HUDEP-2 (cell line): ENCODE measurements at regions not wholly inside any gene's neighbourhood (a gene's known extent, or its start where the extent isn't known, plus 50 kb on each side); places are given as distances from the start of the nearest gene placed in this dataset.
"Not testable (repeated sequence)": the region's sequence is repeated elsewhere in the genome, so short reads cannot be mapped to it uniquely, and the experiment has no call there.

Experiments
- DNase-seq, 76 experiments: peaks; one replicate each; lab custom pipeline; 2025; ENCODE audit not compliant: unreplicated experiment in 76 of 76; lab: John Stamatoyannopoulos, UW

DNA sequence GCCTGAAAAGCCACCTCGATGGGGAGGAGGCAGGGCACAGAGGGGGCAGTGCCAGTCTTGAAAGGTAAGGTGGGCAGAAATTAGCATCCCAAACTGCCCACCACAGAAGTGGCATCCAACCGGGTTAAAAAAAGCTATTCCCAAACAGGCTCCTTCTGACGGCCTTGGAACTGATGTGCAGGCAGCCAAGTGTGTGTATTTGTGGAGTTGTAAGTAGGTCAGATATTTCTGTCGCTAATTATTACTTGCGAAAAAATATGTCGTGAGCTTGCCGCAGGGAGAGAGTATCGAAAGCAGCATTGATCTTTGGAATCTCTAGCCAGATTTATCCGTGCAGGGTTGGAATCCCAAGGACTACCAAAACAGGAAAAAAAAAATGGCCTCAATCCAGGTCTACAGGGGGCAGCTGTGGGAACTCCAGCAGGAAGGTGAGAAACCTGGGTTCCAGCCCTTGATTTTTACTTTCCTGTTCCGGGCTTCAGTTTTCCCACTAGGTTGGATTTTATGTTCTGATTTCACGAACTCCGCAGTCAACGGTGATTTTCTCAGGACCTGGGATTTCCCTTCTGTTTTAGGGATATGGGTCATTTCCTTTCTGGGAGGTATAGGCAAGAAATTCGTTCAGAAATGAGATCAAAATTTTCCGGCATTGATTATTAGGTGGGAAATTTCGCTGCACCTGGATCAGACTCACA lies 200.8 kb downstream of the RGS3 start:
- DNase-seq, result no peak

DNA sequence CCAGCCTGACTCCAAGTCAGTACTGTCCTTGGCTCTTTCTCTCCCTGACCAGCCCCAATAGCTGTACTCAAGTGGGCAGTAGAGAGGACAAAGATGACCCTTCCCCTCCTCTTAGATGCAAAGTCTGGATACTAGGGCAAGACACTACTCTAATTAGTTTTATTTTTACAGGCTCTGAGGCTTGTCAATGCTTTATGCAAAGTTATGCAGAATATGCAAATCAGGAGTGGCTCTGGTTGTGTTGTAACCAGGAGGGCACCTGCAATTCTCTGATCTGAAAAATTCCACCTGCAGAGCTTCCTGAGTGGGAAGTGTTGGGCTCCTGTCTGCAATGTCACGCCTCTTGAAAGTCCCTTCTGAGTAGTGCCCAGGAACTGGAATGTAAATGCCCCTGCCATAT lies 201.5 kb downstream of the RGS3 start:
- DNase-seq, result no peak

DNA sequence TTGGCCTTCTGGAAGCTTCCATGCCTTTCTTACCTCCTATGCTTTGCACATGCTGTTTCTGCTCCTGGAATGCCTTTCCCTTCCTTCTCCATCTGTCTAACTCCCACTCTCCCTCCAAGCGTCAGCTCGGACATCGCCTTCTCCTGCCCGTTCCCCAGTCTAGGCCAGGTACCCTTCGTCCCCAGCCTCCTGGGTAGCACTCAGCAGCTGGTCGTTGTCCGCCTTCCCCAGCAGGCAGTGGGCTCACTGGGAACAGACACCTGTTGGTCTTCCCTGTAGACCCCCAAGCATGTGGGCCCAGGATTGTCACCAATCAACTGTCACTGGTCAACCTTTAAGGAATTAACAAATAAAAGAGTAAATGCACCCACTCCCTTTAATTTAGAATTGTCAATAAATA lies 202.2 kb downstream of the RGS3 start:
- no peak for DNase-seq

DNA sequence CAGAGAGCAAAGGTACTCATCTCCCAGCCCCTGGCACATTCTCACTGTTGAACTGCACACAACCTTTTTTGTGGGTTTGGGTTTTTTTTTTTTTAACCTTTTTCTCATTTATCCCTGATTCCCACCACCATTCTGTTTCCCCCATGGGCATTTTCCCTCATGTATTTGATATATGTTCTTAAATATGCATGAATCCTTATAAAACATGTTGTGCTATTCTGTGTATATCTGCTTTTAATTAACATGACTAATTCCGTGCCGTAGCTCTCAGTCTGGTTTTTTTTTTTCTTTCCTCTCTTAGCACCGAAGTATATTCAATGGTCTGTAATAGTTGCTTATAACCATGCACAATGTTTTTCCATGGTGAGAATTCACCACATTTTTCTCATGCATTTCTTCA lies 204.5 kb downstream of the RGS3 start:
- DNase-seq, result no peak

DNA sequence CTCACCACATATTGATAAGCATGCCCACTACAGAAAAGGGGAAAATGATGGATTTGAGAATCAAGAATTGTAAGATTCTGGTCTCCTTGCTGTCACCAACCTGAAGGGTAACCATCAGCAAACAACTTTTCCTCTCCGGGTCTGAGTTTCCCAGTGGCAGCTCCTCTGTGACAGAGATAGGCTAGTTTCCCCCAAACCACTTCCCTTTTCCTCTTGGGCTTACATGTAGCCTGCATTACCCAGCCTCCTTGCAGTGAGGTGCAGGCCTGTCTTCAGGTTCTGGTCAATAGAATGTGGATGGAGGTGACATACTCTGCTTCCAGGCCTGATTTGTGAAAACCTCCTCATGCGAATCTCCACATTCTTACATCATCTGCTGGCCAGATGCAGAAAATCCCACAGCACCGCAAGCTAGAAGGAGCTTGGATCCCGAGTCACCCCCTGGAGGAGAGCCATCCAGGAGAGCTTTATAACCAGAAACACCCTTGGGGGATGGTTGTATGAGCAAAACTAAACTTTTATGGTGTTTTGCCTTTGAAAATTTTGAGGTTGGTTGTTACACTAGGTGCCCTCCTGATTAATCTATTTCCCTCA lies 206.1 kb downstream of the RGS3 start:
- DNase-seq, result no peak

DNA sequence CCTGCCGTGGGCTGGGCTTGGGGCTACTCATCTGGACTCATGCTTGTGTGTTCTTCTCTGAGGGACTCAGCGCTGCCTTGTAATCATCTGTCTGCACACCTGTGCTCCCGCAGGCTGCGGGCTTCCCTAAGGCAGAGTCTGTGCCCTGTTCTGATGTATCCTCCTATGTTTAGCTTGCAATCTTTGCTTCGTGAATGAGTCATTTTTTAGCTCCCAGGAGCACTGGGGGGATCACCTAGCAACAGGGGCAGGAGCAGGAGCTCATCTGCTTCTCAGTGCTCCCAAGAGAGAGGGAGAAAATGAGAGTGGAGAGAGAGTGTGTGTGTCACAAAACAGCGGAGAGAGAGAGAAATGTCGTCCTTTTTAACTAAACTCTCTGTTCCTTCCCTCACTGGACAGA lies 202.4 kb upstream of the ZNF618 start:
- no peak for DNase-seq

DNA sequence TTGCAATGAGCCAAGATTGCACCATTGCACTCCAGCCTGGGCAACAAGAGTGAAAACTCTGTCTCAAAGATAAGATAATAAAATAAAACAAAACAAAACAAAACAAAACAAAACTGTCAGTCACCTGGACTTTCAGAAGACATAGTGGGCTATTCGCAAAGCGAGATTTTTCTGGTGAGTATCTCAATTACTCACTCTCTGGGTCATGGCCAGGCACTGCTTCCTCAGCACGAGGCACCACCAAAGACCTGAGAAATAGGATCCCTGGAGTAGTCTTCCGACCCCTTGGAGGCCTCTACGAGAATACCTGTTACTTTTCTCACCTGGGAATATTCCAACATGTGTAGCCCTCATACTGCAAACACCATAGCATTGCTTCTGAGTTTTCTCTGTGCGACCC lies 201.7 kb upstream of the ZNF618 start:
- DNase-seq, result no peak

DNA sequence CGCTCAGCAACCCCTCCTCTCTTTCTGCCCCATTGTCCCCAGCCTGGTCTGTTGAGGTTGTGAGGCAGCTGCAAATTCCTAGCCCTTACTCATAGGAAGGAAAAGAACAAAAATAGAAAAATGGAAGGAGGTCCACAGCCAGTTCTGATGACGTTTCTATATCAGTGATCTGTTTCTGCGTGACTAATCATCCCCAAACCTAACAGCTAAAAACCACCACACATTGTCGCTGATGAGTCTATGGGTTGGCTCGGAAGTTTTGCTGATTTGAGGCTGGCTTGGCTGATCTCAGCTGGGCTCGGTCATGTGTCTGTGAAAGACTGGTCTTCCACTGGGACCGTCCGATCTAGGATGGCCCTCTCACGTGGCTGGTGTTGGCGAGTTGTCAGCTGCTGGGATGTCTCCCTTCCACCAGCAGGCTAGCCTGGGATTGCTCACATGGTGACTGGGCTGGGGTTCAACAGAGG lies 200.6 kb upstream of the ZNF618 start:
- peak in 20 of 76 experiments; percentile 4 to 42 (median 18) for DNase-seq

DNA sequence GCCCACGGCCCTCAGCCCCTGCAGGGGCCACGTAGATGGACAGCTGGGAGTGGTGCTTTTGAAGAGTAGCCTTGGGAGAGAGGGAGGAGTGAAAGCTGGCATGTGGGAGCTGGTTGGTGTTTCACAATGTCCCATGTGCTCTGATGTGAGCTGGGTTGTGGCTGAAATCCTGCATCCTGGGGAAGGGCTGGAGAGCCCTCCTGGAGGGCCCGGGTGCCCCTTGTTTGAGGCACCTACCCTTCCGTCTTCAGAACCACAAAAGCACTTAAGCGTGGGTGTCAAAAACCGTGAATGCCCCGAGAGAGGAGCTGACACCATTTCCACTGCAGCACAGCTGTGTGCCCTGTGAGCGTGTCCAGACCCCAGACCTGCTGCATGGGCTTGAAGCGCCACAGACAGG lies 199.1 kb upstream of the ZNF618 start:
- no peak for DNase-seq

DNA sequence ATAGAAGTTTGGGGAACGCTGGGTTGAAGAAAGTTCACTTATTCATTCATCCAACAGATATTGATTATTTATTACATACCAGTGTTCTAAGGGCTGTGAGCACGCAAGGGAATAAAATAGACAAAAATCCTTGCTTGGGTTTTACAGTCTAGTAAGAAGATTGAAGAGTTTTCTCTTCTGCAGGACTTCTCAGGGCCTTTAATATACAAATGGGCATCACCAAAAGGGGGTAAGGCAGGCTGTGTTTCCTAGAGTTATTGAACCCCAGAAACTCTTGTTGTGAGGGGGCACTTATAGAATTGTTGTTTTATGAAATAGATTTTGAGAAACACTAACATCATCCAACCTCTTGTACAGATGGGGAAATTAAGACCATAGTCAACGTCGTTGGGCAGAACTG lies 198.5 kb upstream of the ZNF618 start:
- no peak for DNase-seq

DNA sequence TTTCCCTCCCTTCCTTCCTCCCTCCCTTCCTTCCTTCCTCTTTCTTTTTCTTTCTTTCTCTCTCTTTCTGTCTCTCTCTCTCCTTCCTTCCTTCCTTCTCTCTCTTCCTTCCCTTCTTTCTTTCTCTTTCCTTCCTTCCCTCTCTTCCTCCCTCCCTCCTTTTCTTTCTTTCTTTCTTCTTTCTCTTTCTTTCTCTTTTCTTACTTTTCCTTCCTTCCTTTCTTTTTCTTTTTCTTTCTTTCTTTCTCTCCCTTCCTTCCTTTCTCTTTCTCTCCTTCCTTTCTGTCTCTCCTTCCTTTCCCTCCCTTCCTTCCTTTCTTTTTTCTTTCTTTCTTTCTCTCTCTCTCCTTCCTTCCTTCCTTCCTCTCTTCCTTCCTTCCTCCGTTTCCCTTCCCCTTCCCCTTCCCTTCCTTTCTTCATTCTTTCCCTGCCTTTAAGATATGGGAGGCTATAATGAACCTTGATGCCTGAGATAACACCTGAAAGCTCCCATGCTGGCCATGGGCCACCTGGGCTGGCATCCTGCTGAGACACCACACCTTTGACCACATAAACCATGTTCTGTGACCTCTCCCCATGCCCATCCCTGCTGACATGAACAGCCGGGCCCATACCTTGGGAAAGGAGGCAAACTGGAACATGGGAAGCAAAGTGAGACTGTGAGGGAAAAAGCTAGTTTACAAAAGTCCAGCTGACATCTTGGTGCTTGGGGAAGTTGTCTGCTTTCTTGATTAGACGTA lies 197.8 kb upstream of the ZNF618 start:
- no peak for DNase-seq

DNA sequence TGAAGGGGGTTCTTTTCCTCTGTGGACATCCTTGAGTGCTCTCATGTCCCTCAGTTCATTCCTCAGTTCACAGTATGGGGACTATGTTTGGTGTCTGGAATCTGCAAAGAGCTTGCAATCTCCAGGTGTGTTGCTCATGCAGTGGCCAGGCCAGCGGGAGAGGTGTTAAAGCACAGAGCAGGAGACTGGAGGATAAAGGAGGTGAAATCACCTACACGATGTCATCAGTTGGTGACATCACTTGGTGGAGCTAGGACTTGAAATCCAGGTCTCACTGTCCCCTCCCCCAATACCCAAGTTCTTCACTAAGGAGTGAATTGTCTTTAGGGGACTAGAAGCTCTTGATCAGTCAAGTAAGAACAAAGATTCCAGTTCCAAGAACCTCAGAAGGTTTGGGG lies 197.3 kb upstream of the ZNF618 start:
- DNase-seq, result no peak

DNA sequence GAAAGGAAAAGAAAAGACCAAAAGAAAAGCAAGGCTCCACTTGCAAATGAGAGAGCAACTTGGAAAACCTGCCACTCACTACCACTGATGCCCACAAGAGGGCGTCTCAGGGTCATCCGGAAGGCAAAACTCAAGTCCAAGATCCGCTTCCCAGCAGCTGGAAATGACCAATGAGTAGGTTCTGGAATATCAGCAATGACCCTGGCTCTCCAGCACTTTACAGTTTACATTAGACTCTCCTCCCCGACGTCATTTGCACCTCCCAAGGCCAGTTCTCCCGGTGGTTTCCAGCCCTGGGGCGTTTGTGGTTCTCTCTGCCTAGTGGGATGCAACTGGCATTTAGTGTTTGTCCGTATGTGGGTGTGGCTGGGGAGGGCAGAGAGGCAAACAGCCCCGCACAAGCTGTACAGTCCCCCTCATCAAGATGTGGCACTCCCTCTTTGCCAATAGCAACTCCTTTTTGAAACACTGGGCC lies 193.8 kb upstream of the ZNF618 start:
- DNase-seq, result peak in 45 of 76 experiments; percentile 3 to 61 (median 23)

DNA sequence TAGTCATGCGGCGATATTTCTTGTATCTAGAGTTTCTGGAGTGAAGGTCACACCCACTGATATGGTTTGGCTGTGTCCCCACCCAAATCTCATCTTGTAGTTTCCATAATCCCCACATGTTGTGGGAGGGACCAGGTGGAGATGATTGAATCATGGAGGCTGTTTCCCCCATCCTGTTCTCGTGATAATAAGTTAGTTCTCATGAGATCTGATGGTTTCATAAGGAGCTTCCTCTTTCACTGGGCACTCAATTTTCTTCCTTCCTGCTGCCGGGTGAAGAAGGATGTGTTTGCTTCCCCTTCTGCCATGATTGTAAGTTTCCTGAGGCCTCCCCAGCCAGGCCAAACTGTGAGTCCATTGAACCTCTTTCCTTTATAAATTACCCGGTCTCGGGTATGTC lies 190.5 kb upstream of the ZNF618 start:
- DNase-seq, result not testable (repeated sequence)

DNA sequence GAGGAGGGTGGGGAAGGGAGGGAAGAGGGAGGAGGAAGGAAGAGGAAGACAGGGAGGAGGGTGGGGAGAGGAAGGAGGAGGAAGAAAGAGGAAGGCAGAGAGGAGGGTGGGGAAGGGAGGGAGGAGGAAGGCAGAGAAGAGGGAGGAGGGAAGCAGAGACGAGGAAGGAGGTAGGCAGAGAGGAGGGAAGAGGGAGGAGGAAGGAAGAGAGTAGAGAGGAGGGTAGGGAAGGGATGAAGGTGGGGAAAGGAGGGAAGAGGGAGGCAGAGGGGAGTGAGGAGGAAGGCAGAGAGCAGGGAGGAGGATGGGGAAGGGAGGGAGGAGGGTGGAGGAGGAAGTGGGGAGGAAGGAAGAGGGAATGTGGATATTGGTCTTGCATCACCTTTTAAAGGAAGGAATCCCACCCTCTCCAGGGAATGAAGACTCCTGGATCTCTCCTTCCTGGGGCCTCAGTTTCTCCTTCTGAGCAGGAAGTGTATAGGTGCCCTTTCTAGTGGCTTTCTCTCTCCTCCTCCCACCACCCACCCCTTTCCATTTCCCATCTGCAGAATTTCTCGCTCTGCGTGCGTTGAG lies 188.9 kb upstream of the ZNF618 start:
- no peak for DNase-seq

DNA sequence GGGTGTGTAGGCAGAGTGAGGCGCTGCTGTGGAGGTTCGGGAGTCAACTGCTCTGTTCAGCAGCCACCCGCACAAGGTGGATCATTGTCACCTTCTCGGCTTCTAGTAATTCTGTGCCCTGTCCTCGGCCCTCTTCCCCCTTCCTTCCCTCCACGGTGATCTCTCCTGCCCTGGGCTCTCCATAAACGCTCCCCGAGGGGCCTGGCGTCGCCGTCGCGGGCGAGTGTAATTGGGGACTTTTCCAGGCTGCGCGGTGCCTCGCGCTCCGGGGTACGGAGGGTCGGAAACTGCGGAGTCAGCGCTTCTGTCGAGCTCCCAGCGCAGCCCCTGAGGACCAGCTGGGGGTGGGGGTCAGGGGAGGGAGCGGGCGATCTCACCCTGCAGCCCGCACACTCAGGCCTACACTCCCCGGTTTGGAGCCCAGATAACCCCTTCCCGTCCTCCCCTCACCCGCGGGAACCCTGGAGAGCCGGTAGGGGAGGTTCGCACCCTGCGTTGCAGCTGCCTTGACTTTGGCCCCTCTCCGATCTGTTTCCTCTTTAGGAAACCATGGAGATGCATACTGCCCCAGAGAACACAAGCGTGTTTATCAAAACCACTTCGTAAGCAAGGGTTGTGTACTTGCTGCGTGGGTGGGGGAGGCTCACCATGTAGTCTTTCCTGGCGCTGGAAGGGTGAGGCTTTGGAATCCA lies 188.3 kb upstream of the ZNF618 start:
- no peak for DNase-seq

DNA sequence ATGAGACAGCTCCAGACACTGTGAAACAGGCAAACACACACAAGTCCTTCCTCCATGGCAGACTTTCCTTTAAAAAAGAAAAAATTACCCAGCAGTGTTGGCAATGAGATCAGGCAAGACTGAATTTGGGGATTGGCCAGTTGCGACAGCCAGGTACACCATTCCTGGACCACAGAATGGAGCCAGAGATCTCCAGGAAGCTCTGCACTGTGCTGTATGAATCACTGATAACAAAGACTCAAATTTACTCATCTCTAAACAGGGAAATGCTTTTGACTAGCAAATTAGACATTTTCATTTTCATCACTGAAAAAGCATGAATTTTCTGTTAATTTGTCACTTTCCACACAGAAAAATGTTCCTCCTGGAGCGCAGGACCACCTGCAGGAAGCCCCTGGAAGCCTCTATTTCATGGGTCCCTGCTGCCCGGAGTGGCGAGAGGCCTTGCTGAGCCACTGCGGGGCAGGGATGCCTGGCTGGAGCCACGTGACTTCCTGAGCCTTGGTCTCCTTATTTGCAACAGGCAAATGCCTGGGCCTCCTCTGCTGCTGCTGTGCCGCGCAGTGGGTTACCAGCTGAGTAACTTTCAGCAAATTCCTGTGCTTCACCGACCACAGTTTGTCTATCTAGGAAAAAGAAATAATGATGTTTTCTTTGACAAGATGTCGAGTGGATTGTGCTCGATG lies 185.9 kb upstream of the ZNF618 start:
- DNase-seq, result no peak

DNA sequence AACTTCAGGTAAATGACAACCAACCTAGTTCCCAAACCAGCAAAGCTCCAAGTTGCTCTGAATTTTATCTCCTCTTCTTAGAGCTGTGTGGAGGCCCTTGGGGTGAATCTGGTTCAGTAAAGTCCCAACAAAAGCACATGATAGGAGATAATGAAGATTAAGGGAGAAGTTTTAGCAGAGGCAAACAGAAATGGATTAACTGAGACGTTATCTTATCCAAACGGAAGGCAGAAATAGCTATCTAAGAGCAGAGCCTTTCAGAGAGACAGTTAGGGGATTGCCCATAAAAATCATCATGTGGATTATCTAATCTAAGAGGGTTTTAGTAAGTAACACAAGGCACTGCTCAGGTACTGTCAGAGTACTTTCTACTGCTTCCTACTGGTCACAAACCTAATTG lies 183.9 kb upstream of the ZNF618 start:
- peak in 12 of 76 experiments; percentile 1 to 45 (median 11) for DNase-seq

DNA sequence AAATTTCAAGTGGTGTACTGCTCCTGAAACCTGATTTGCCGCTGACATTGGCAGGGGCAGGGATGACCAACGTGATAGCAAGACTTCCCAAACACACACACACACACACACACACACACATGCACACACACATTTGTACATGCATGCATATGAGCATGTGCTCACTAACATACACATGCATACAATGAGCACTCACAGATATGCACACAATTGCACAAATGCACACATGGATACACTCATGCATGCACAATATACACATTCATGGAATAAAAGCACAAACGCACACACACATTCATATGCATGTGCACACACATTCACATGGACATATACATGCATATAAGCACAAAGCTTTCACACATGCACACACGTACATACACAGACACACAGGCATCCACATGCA lies 181.2 kb upstream of the ZNF618 start:
- no peak for DNase-seq

DNA sequence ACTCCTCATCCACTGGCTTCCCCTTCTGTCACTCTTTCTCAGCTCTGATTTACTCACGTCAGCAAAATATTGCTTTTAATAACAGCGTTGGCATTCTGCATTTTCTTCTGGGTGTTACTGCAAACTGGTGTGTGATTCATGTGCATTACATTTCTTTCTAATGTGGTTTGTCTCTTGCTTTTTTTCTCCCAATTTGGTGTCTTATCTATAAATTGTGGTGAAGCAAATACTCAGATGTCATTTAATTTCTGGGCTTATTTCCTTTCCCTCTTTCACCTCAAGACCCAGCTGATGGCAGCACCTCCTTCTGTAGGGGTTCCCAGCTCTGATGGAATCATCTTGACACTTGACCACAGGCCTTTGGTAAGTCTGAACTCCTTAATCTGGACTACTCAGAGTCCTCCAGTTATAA lies 180.7 kb upstream of the ZNF618 start:
- no peak for DNase-seq
